Parathyroid adenoma (tissue), 2 donors: ENCODE measurements at regions not wholly inside any gene's neighbourhood (a gene's known extent, or its start where the extent isn't known, plus 50 kb on each side); places are given as distances from the start of the nearest gene placed in this dataset.

Source experiments
- H2AFZ ChIP-seq: fragments of 300-600 bp; sonication (generic); one replicate; pipeline ENCODE4 v1.7.0; 2017; ENCODE audit warnings: antibody characterized with exemption, mild to moderate bottlenecking
- H3K27ac ChIP-seq: fragments of 300-600 bp; sonication (generic); one replicate; pipeline ENCODE4 v1.7.0; 2017
- H3K27me3 ChIP-seq: fragments of 300-600 bp; sonication (generic); one replicate; pipeline ENCODE4 v1.7.0; 2017; ENCODE audit warnings: low read length; ENCODE audit not compliant: control insufficient read depth, insufficient read depth
- H3K36me3 ChIP-seq: fragments of 300-600 bp; sonication (generic); one replicate; pipeline ENCODE4 v1.7.0; 2017; ENCODE audit warnings: low read length; ENCODE audit not compliant: control insufficient read depth, insufficient read depth
- H3K4me1 ChIP-seq: fragments of 300-600 bp; sonication (generic); one replicate; pipeline ENCODE4 v1.7.0; 2017; ENCODE audit warnings: control low read depth
- H3K4me2 ChIP-seq: fragments of 300-600 bp; sonication (generic); one replicate; pipeline ENCODE4 v1.7.0; 2017; ENCODE audit warnings: low read length
- H3K4me3 ChIP-seq: fragments of 300-600 bp; sonication (generic); one replicate; pipeline ENCODE4 v1.7.0; 2017; ENCODE audit warnings: low read depth, low read length
- H3K79me2 ChIP-seq: fragments of 300-600 bp; sonication (generic); one replicate; pipeline ENCODE4 v1.7.0; 2017; ENCODE audit warnings: control low read depth
- H3K9ac ChIP-seq: fragments of 300-600 bp; sonication (generic); one replicate; pipeline ENCODE4 v1.7.0; 2017; ENCODE audit warnings: mild to moderate bottlenecking
- H3K9me3 ChIP-seq: fragments of 300-600 bp; sonication (generic); one replicate; pipeline ENCODE4 v1.7.0; 2017; ENCODE audit warnings: low read length; ENCODE audit not compliant: control insufficient read depth
- CTCF ChIP-seq: fragments of 300-600 bp; sonication (generic); IDR thresholded peaks from one replicate; pipeline ENCODE4 v1.7.0; 2017; ENCODE audit warnings: antibody characterized with exemption, mild to moderate bottlenecking
- donor health status: primary hyperparathyroidism.

- Histone ChIP-seq H3K9me3 (no peaks in the 10 kb centered on the region), H3K4me1 (no peaks in the 10 kb centered on the region), H3K4me2 (no peak overlapping the region), H2AFZ (no peak overlapping the region), H3K27ac (no peak overlapping the region), H3K36me3 (no peaks in the 10 kb centered on the region), H3K9ac (no peak overlapping the region), H3K79me2 (no peaks in the 10 kb centered on the region), H3K4me3 (no peak overlapping the region), H3K27me3 (no peaks in the 10 kb centered on the region)
- TF ChIP-seq CTCF: no peak
These were observed 224.8 kb upstream of the WWC1 start for GRCh38 chr5:168066536-168067208.

GRCh38 chr5:168070761-168071160 lies 220.7 kb upstream of the WWC1 start:
- no peaks in the 10 kb centered on the region for H3K9me3 ChIP-seq
- no peaks in the 10 kb centered on the region for H3K79me2 ChIP-seq
- no peak overlapping the region for H3K9ac ChIP-seq
- H3K4me1 ChIP-seq: no peaks in the 10 kb centered on the region
- no peak overlapping the region for H2AFZ ChIP-seq
- H3K36me3 ChIP-seq: no peaks in the 10 kb centered on the region
- TF ChIP-seq CTCF: no peak
- no peak overlapping the region for H3K4me3 ChIP-seq
- no peak overlapping the region for H3K27ac ChIP-seq
- H3K4me2 ChIP-seq: no peak overlapping the region
- no peaks in the 10 kb centered on the region for H3K27me3 ChIP-seq

GRCh38 chr5:168072665-168073064 lies 218.8 kb upstream of the WWC1 start:
- Histone ChIP-seq H3K4me1 (no peaks in the 10 kb centered on the region), H3K27me3 (no peaks in the 10 kb centered on the region), H3K36me3 (no peaks in the 10 kb centered on the region), H3K79me2 (no peaks in the 10 kb centered on the region), H3K4me3 (no peak overlapping the region), H3K9me3 (no peaks in the 10 kb centered on the region), H3K27ac (no peak overlapping the region), H3K4me2 (no peak overlapping the region), H2AFZ (no peak overlapping the region), H3K9ac (no peak overlapping the region)
- TF ChIP-seq CTCF: no peak

- H3K9ac ChIP-seq: no peak overlapping the region
These were observed 218.1 kb upstream of the WWC1 start for GRCh38 chr5:168073311-168073710.

More at GRCh38 chr5:168073311-168073710, 218.1 kb upstream of the WWC1 start:
- H2AFZ ChIP-seq: no peak overlapping the region
- H3K4me2 ChIP-seq: no peak overlapping the region
- no peak overlapping the region for H3K27ac ChIP-seq
- no peaks in the 10 kb centered on the region for H3K36me3 ChIP-seq
- no peaks in the 10 kb centered on the region for H3K9me3 ChIP-seq
- H3K79me2 ChIP-seq: no peaks in the 10 kb centered on the region
- H3K4me1 ChIP-seq: no peaks in the 10 kb centered on the region
- H3K4me3 ChIP-seq: no peak overlapping the region
- no peak for TF ChIP-seq CTCF
- no peaks in the 10 kb centered on the region for H3K27me3 ChIP-seq
